ENCODE measurements at regions not wholly inside any gene's neighbourhood (a gene's known extent, or its start where the extent isn't known, plus 50 kb on each side); places are given as distances from the start of the nearest gene placed in this dataset.

DNA sequence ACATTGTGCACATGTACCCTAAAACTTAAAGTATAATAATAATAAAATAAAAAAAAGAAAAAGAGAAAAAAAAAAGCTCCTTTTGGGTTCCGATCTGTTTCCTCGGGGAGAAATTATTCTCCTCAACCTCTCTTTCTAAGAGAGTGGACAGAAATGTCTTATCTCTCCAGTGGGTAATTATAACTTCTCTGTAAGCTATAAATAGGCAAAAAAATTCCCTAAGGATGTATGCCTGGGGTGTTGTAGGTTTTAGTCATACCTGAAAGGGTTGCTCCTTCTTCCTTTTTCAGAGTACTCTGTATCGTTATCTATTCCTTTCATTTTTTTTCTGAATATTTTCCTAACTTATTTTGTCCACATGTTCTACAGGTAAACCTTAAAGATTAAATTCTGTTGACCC is 169.7 kb upstream of the PTPRK start:
- TF ChIP-seq, protein P1, sequence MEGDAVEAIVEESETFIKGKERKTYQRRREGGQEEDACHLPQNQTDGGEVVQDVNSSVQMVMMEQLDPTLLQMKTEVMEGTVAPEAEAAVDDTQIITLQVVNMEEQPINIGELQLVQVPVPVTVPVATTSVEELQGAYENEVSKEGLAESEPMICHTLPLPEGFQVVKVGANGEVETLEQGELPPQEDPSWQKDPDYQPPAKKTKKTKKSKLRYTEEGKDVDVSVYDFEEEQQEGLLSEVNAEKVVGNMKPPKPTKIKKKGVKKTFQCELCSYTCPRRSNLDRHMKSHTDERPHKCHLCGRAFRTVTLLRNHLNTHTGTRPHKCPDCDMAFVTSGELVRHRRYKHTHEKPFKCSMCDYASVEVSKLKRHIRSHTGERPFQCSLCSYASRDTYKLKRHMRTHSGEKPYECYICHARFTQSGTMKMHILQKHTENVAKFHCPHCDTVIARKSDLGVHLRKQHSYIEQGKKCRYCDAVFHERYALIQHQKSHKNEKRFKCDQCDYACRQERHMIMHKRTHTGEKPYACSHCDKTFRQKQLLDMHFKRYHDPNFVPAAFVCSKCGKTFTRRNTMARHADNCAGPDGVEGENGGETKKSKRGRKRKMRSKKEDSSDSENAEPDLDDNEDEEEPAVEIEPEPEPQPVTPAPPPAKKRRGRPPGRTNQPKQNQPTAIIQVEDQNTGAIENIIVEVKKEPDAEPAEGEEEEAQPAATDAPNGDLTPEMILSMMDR (IDR thresholded peaks at IDR 0.05; ENCODE audit: insufficient read depth, low read depth, low read length) = no peak
- DNase-seq (ENCODE audit: low read depth) = no peak
- no peak overlapping the region for H3K4me3 ChIP-seq (ENCODE audit: low read depth, low read length)

DNA sequence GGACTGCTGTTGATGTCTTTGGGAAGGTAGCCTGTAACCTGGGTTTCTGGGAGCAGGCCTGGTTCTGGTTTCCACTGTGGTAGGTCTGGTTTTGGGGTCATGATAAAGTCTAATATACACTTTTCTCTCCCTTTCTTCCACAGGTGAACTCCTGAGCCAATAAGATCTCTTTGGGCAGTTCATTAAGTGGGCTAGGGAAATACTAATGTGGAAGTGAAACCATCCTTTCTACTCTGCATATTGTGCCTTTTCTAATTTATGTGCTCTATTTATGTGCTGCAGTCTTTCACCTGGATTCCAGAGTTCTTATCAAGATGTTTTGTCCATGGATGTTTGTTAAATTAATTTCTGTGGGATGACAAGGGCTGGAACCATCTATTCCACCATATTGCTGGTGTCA is 165.7 kb upstream of the PTPRK start:
- TF ChIP-seq, protein P1 (IDR thresholded peaks at IDR 0.05; ENCODE audit: insufficient read depth, low read depth, low read length) = no peak
- no peak for DNase-seq (ENCODE audit: low read depth)
- no peak overlapping the region for H3K4me3 ChIP-seq (ENCODE audit: low read depth, low read length)

DNA sequence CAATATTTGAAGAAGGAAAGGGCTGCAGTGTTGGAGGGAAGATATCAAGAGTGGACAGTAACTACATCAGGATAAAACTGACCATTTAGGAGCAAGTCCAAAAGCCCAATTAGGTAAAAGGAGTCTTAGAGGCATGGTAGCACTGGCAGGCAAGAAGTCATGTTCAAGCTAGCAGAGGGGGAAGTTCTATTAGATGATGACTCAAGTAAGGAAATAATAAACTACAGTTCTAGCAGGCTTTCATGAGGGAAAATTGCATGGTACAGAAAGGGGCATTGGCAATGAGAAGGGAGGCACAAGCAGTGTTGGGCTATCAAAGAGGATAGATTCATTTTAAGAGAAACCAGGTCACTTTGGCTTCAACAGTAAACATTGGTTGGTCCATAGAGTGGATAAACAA is 156.1 kb upstream of the PTPRK start:
- H3K4me3 ChIP-seq (ENCODE audit: low read depth, low read length) = no peak overlapping the region
- TF ChIP-seq, protein P1 (IDR thresholded peaks at IDR 0.05; ENCODE audit: insufficient read depth, low read depth, low read length) = no peak
- no peak for DNase-seq (ENCODE audit: low read depth)

DNA sequence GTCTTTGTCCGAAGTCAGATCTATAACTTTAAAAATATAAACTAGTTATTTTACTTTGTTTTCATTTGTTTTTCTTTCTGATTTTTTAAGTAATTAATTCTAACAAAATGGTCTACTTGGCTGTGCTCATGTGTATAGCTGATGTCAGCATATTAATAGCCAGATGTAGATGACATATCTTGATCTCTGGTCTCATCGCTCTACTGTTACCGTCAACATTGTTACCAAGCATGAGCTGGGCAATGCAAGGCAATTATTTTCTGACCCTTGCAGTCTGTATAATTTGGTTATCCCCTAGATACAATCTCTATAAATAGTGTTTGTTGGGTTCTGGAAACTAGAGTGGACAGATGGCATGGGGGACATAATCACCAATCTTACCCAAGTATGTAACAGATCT is 151.6 kb upstream of the PTPRK start:
- no peak overlapping the region for H3K4me3 ChIP-seq (ENCODE audit: low read depth, low read length)
- DNase-seq (ENCODE audit: low read depth) = no peak
- TF ChIP-seq, protein P1 (IDR thresholded peaks at IDR 0.05; ENCODE audit: insufficient read depth, low read depth, low read length) = no peak

DNA sequence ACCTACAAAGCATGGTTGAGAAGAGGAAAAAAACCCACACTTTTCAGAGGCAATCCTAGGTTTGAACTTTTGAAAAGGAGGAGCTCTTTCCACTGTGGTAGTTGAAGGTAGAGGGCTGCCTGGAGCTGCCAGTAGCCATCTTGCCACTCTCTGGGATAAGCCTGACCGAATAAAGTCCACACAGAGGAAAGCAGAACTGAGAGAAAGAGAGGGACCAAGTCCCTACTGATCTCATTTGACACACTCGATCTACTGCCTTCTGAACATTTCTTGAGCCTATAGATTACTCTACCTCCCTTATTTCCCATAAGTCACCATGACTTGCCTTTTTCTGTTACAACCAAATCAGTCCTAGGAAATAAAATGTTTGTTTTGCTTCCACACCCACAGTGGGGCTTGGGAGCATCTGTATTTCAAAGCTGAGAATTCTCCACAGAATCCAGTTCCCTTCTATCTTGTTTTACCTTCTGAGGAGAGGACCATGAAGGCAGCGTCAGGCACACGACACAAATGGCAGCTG is 147.0 kb upstream of the PTPRK start:
- H3K4me3 ChIP-seq (ENCODE audit: low read depth, low read length) = no peak overlapping the region
- TF ChIP-seq, protein P1 (IDR thresholded peaks at IDR 0.05; ENCODE audit: insufficient read depth, low read depth, low read length) = no peak
- DNase-seq (ENCODE audit: low read depth) = no peak

DNA sequence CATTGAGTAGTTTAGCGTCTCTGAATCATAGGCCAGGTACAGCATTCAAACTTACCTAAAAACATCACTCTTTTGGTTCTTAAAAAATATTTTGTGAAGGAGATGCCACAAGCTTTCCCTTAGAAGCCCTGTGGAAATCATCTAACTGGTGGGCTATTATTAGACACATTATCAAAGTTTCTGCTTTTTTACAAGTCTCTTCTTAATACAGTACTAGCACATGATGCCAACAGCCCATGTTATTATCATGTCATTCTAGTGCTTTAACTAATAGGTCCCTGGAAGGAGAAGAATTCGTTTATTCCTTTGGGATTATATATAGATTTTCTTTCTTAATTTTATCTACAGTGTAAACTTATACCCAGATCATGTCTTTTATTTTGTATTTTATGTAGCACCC is 146.0 kb upstream of the PTPRK start:
- DNase-seq (ENCODE audit: low read depth) = no peak
- TF ChIP-seq, protein P1 (IDR thresholded peaks at IDR 0.05; ENCODE audit: insufficient read depth, low read depth, low read length) = no peak
- H3K4me3 ChIP-seq (ENCODE audit: low read depth, low read length) = no peak overlapping the region

DNA sequence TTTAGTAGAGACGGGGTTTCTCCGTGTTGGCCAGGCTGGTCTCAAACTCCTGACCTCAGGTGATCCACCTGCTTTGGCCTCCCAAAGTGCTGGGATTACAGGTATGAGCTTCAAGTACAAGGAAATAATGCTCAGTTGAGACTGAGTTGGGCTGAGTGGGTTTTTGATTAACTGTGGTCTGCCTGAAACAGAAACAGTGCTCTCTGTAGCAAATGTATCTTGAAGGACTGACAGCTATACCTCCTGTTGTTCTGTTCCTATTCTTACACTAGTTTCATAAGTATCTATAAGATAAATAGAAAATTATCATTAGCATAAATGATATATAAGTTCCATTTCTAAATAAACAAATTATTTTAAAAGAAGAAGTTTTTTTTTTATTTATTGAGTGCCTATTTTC is 142.8 kb upstream of the PTPRK start:
- H3K4me3 ChIP-seq (ENCODE audit: low read depth, low read length) = no peak overlapping the region
- no peak for DNase-seq (ENCODE audit: low read depth)
- TF ChIP-seq, protein P1 (IDR thresholded peaks at IDR 0.05; ENCODE audit: insufficient read depth, low read depth, low read length) = no peak
